Thymus (tissue), 11 donors: ENCODE measurements at regions not wholly inside any gene's neighbourhood (a gene's known extent, or its start where the extent isn't known, plus 50 kb on each side); places are given as distances from the start of the nearest gene placed in this dataset.
"Not testable (repeated sequence)": the region's sequence is repeated elsewhere in the genome, so short reads cannot be mapped to it uniquely, and the experiment has no call there.

ENCODE experiments used
- DNase-seq, 9 donors: peaks; one replicate each; pipeline ENCODE4 v3.0.0-alpha.2; 2013; ENCODE audit warnings: low spot score in 9 of 9, low read depth in 6 of 9, missing footprints in 1 of 9
- H3K27ac ChIP-seq, 2 donors: one replicate each; pipeline ENCODE4 v1.5.1; 2013; ENCODE audit warnings: control low read depth in 1 of 2, low read depth in 1 of 2, low read length in 1 of 2, mild to moderate bottlenecking in 1 of 2, moderate library complexity in 1 of 2
- H3K27me3 ChIP-seq, 2 donors: one replicate each; pipeline ENCODE4 v1.5.1; 2013; ENCODE audit warnings: low read length in 1 of 2; ENCODE audit not compliant: control insufficient read depth in 2 of 2, insufficient read depth in 1 of 2
- H3K36me3 ChIP-seq, 2 donors: one replicate each; pipeline ENCODE4 v1.5.1; 2013; ENCODE audit warnings: low read length in 1 of 2, mild to moderate bottlenecking in 1 of 2, moderate library complexity in 1 of 2; ENCODE audit not compliant: control insufficient read depth in 2 of 2, insufficient read depth in 2 of 2
- H3K4me1 ChIP-seq, 2 donors: one replicate each; pipeline ENCODE4 v1.5.1; 2013; ENCODE audit warnings: low read length in 2 of 2; ENCODE audit not compliant: control insufficient read depth in 2 of 2, insufficient read depth in 2 of 2
- H3K4me3 ChIP-seq, 2 donors: one replicate each; pipeline ENCODE4 v1.5.1; 2013; ENCODE audit warnings: low read length in 2 of 2, control low read depth in 1 of 2, mild to moderate bottlenecking in 1 of 2
- H3K9me3 ChIP-seq, 2 donors: one replicate each; pipeline ENCODE4 v1.5.1; 2013; ENCODE audit warnings: low read length in 1 of 2, mild to moderate bottlenecking in 1 of 2; ENCODE audit not compliant: control insufficient read depth in 2 of 2, insufficient read depth in 1 of 2
- WGBS: extraction: QIAGEN DNeasy Blood & Tissue Kit; methylation state at CpG from one replicate; pipeline ENCODE4 v1.1.7; 2013; 5-methylcytosine and 5-hydroxymethylcytosine counted together
- donor health status: healthy.

DNA sequence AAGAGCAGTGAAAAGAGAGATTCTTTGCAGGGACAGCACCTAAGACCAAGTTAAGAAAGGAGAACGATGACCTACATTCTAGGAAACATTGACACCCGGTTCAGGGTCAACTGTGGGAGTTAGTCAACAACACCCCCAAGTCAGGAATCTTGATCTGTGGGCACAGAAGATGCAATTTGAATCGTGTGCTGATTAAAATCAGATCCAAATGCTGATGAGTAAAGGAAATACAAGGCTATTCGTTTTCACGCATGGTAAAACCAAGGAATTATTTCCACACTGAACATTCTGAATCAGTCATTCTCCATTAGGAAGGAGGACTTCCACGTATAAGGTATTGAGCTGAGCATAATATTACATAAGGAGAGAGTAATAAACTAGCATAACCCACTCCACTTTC, 124.2 kb downstream of the COPS8 start:
- H3K36me3 ChIP-seq = no peaks in the 10 kb centered on the region
- H3K27me3 ChIP-seq = no peaks in the 10 kb centered on the region
- H3K4me3 ChIP-seq = no peak overlapping the region
- H3K4me1 ChIP-seq = peaks cover 0 to 4% of the 10 kb centered on the region in 2 donors
- 90% methylated on average over 6 of the region's 6 CpGs for WGBS
- H3K9me3 ChIP-seq = no peaks in the 10 kb centered on the region
- no peak overlapping the region for H3K27ac ChIP-seq
- DNase-seq = no peak

DNA sequence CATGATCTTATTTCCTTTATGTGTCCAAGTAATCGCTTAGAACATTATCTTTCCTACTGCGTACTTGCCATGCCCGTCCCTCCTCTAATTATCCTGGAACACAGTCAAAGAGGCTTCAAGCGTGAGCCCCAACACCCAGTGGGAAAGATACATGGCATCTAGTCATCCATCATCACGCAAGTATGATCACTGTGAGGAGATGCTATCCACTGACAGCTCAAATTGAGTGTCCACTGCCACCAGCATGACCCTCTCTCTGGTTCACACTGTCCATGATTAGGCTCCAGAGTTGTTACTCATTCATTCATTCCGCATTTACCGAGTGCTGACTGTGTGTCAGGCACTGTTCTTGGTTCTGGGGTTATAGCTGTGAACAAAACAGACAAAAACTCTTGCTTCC, 124.6 kb downstream of the COPS8 start:
- Histone ChIP-seq H3K27ac (no peak overlapping the region), H3K4me1 (peaks cover 0 to 4% of the 10 kb centered on the region in 2 donors), H3K4me3 (no peak overlapping the region), H3K27me3 (no peaks in the 10 kb centered on the region), H3K9me3 (no peaks in the 10 kb centered on the region), H3K36me3 (no peaks in the 10 kb centered on the region)
- no peak for DNase-seq
- 96% methylated on average over 7 of the region's 7 CpGs for WGBS

DNA sequence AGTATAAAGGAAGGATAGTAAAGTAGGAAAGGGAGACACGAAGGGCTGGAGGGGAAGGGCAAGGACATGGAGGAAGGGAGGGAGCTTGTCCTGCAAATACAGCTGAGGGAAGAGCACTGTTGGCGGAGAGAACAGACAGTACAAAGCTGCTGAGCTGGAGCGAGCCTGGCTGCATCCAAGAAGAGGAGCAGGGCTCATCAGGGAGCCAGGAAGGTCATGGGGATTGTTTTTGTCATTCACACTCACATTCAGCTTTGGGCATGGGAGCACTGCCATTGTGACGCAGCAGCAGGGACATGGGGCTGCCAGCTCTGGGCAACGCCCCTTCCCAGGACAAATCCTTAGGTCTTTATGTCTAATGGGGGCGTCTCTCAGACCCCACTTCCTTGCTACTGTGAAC, 125.1 kb downstream of the COPS8 start:
- no peaks in the 10 kb centered on the region for H3K36me3 ChIP-seq
- H3K4me3 ChIP-seq = no peak overlapping the region
- no peak overlapping the region for H3K27ac ChIP-seq
- no peaks in the 10 kb centered on the region for H3K27me3 ChIP-seq
- WGBS = 73% methylated on average over 6 of the region's 6 CpGs
- peaks cover 0 to 4% of the 10 kb centered on the region in 2 donors for H3K4me1 ChIP-seq
- no peak for DNase-seq
- no peaks in the 10 kb centered on the region for H3K9me3 ChIP-seq

DNA sequence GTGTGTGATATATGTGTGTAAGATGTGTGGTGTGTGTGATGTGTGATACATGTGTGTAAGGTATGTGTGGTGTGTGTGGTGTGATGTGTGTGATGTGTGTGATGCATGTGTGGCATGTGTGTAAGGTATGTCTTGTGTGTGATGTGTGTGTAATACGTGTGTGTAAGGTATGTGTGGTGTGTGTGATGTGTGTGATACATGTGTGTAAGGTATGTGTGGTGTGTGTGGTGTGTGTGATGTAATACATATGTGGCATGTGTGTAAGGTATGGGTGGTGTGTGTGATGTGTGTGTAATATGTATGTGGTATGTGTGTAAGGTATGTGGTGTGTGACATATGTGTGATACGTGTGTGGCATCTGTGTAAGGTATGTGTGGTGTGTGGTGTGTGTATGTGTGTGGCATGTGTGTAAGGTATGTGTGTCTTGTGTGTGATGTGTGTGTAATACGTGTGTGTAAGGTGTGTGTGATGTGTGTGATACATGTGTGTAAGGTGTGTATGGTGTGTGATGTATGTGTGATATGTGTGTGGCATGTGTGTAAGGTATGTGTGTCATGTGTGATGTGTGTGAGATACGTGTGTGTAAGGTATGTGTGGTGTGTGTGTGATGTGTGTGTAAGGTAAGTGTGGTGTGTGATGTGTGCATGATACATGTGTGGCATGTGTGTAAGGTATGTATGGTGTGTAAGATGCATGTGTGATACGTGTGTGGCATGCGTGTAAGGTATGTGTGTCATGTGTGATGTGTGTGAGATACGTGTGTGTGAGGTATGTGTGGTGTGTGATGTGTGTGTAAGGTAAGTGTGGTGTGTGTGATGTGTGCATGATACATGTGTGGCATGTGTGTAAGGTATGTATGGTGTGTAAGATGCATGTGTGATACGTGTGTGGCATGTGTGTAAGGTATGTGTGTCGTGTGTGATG, 126.9 kb downstream of the COPS8 start:
- not testable (repeated sequence) for DNase-seq, H3K27me3 ChIP-seq, H3K4me3 ChIP-seq, H3K36me3 ChIP-seq, H3K9me3 ChIP-seq, H3K27ac ChIP-seq, H3K4me1 ChIP-seq
- 98% methylated on average over 9 of the region's 9 CpGs for WGBS

DNA sequence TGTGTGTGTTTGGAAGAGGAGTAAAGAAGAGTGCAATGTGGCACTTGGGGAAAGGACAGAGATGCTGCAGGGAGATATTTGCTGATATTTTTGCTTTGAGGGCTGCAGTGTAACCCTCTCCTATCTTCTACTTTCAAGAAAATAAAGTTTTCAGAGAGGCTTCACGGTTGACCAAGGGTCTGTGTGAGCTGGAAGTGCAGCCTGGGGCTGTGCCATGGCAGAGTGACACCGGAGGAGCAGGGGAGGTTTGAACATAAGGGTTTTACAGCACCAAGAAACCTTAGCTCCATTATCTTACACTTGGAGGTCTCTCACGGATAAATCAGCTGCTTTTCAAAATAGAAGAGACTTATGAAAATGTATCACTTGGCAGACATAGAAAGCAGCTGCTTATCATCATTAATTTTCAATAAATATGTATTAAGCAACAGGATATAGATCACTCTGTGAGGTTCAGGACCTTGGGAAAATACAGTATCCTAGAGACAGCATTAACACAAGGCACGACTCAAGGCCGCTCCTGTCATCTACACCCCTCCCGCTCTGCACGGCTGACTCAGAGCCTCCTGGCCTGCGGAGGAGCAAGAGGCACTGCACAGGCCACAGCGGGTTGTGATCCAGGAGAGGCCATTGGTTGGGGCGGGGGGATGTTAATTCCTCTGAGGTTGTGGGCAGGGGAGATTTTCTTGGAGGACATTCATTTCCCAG, 127.8 kb downstream of the COPS8 start:
- Histone ChIP-seq H3K27me3 (no peaks in the 10 kb centered on the region), H3K36me3 (no peaks in the 10 kb centered on the region), H3K4me1 (no peaks in the 10 kb centered on the region), H3K9me3 (no peaks in the 10 kb centered on the region), H3K27ac (no peak overlapping the region), H3K4me3 (no peak overlapping the region)
- DNase-seq = no peak
- WGBS = 95% methylated on average over 10 of the region's 10 CpGs

DNA sequence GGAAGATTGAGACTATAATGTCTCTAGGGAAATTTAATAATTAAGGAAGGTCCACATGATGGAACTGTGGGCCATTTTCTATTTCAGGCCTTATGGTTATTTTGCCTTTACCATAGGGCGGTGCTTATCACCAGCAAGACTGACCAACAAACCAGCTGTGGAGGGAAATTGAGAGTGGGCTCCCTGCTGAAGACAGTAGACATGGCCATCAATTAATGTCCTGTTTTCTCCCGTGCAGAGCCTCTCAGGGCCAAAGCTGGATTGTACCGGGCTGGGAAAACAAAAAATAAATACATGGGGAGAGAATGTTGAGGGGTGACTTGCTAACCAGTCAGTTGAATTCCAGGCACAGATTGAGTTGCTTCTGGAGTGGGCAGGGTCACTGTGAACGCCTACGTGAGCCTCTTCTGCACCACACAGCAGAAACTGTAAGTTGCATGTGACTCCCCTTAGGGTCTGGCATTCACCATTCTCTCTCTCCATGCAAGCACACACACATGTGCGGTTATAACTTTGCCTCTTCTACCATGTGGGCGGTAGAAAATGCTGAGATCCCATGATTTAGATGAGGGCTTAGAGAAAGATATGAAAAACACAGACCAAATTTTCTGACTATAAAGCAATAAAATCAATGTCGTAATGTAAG, 128.5 kb downstream of the COPS8 start:
- no peaks in the 10 kb centered on the region for H3K9me3 ChIP-seq
- WGBS = 96% methylated on average over 8 of the region's 8 CpGs
- H3K27ac ChIP-seq = no peak overlapping the region
- no peaks in the 10 kb centered on the region for H3K4me1 ChIP-seq
- H3K36me3 ChIP-seq = no peaks in the 10 kb centered on the region
- H3K4me3 ChIP-seq = no peak overlapping the region
- no peak for DNase-seq
- no peaks in the 10 kb centered on the region for H3K27me3 ChIP-seq

DNA sequence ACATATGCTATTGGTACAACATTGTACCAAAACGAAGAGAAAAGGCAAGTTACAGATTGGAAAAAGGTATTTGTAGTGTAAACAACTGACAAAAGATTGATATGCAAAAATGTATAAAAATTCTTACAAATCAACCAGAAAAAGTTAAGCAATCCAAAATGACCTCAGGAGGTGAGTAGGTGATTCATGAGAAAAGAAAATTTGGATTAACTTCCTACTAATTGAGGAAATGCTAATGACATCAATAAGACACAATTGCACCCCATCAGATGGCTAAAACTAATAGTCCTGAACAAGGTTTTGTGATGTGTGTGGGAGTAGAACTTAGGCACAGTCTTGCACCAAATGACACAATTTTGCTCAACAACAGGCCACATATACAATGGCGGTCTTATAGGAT, 129.3 kb downstream of the COPS8 start:
- WGBS = 97% methylated on average over 2 of the region's 2 CpGs
- Histone ChIP-seq H3K9me3 (no peaks in the 10 kb centered on the region), H3K27ac (no peak overlapping the region), H3K36me3 (no peaks in the 10 kb centered on the region), H3K4me3 (no peak overlapping the region), H3K27me3 (no peaks in the 10 kb centered on the region), H3K4me1 (no peaks in the 10 kb centered on the region)
- DNase-seq = no peak

DNA sequence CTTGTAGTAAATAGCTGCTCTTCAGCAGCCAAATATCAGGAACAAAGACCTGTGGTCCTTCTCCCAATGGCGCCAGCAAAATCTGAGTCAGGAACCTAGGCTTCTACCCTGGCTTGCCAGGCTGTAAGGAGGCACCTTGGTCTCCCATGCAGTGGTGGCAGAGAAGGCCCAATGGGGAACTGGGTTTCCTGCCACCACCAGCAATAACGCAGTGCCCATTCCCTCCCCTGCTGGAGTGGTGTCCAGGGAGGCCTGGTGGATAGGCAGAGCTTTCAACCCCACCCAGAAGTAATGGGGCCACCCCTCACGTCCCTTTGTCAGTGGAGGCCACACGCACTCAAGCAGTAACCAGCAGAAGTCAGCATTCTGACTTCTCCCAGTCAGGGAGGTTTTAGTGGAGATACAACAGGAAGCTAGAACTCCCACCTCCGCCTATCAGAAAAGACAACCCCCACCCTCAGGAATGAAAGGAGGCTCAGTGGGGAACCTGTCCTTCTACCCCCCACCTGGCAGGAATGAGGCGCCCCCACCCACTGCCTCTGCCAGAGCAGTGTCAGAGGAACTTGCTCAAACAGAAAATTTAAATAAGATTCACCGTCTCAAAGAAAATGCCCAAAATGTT, 132.4 kb downstream of the COPS8 start:
- H3K4me1 ChIP-seq = no peaks in the 10 kb centered on the region
- no peak for DNase-seq
- H3K9me3 ChIP-seq = no peaks in the 10 kb centered on the region
- peaks cover 0 to 6% of the 10 kb centered on the region in 2 donors for H3K27me3 ChIP-seq
- H3K4me3 ChIP-seq = no peak overlapping the region
- no peak overlapping the region for H3K27ac ChIP-seq
- H3K36me3 ChIP-seq = no peaks in the 10 kb centered on the region
- 92% methylated on average over 7 of the region's 7 CpGs for WGBS

DNA sequence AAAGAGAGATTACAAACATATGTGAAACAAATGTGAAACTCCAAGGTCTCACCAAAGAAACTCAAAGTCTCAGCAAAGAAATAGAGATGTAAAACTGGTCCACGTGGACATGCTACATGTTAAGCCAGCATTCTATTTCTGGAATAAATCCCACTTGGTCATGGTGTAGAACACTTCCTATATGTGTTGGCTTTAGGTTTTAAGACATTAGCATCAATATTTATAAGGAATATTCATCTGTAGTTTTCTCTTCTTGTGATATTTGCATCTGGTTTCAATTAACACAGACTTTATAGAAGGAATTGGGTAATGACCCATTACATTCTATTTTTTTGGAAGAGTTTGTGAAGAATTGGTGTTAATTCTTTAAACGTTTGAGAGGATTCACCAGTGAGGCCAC, 133.1 kb downstream of the COPS8 start:
- Histone ChIP-seq H3K36me3 (no peaks in the 10 kb centered on the region), H3K27ac (no peak overlapping the region), H3K9me3 (no peaks in the 10 kb centered on the region), H3K4me3 (no peak overlapping the region), H3K4me1 (peaks cover 0 to 4% of the 10 kb centered on the region in 2 donors), H3K27me3 (peaks cover 0 to 8% of the 10 kb centered on the region in 2 donors)
- 90% methylated on average over 2 of the region's 2 CpGs for WGBS
- DNase-seq = no peak
